HG03097 (cell line): ENCODE measurements at regions not wholly inside any gene's neighbourhood (a gene's known extent, or its start where the extent isn't known, plus 50 kb on each side); places are given as distances from the start of the nearest gene placed in this dataset.

Experiments
- ATAC-seq: cut with Tn5 transposase; IDR thresholded peaks from one replicate; pipeline ENCODE4 v1.9.1; 2021; ENCODE audit not compliant: unreplicated experiment, low FRiP score

DNA sequence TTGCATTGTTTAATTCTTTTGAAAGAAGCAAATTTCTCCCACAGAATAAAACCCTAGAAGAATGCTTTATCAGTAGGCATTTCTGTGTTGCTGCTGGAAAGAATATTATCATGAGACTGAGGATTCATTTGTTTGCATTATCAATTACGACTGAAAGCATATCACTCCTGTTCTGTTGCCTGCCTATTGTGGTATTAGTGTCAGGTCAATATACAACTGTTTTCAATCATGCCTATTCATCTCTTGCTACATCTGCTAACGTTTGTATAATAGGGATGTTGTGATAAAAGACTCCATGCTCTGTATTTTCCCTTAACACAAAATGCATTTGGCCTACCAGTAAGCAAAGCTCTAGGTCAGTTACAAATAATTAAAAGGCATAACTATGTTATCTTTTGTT lies 221.5 kb downstream of the PTPRC start:
- ATAC-seq, result no peak

DNA sequence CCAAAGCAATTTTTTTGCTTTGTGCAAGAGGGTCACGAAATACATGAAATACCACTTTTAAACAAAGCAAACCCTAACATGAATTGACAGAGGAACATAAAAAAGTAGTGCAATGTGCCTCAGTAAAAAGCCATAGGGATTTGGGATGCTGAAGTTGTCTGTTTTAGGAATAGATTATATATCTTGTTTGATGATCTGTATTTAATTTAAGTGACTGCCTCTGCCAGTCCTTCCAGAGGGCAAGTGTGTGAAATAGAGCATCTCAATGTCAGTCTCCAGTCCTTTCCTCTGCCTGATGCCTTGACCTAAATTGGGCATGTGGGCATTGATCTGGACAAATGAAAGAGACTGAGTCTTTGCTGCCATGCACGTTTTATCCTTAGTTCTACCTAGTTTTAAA lies 222.8 kb downstream of the PTPRC start:
- ATAC-seq, result no peak

DNA sequence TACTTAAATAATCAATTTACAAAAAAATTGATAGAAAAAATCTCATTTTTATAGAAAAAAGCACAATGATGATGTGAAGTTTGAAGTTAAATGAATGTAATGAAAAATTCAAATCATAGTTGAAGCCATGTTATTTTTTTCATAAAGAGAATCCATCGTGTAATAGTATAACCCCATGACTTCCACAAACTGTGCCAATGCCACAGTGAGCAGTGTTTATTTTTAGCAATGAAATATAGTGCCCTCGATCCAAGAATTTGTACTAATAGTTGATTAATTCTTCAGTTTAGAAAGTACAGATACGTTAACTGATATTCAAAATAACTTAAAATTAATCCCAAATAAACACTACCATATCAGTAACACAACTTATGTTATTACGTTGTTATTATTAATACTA lies 225.9 kb downstream of the PTPRC start:
- ATAC-seq, result no peak

DNA sequence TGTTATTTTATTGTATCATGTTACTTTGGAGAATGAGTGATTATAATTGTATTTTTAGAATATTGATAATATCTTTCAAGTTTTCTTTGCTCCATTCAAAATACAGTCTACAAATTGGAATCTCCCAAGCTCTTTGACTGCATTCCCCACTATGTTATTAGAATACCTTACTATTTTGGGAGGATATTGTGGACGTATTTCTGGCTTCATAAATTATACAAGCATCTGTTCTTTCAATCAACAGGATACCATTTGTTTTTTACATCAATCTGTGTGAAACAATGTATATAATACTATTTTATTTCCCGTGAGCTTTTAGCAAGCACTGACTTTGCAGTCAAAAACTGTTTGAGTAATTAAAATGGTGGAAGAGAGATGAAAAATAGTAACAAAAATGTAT lies 226.5 kb downstream of the PTPRC start:
- no peak for ATAC-seq

DNA sequence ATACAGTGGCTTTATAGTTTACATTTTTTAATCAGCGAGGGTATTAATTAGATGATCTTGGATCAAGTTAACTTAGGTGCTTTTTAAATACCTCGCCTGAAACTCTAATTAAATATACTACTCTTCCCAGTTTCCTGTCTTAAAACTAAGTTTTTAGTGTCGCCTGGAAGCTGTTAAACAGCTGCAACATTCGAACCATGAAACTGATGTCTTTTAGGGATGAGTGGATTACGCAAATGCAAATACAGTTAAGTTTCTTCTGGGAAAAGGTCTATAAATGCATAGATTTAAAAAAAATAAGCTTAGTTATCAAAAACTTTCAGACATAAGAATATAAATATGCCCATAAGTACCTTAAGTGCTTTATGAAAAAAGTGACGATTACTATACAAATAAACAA lies 228.3 kb downstream of the PTPRC start:
- no peak for ATAC-seq

DNA sequence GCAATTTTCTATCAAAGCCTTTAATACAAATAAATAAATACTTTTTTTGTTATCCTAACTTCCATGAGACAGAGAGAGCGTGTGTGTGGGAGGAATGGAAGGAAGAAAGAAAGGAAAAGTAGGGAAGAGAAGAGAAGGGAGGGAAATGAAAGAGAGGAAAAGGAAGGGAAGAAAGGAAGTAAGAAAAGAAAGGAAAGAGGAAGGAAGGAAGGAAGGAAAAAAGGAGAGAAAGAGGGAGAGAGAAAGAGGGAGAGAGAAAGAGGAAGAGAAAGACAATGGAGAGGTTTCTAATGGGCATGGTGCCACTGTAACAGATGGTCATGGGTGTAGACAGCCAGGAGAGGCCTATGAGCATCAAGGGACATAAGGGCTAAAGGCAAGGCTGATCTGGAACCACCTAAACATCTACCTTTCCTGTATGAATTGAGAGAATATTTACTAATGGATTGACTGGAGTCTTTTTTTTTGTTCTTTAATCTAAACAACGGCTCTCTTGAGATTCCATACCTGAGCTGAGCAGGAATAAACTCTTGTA lies 234.9 kb downstream of the PTPRC start:
- no peak for ATAC-seq

DNA sequence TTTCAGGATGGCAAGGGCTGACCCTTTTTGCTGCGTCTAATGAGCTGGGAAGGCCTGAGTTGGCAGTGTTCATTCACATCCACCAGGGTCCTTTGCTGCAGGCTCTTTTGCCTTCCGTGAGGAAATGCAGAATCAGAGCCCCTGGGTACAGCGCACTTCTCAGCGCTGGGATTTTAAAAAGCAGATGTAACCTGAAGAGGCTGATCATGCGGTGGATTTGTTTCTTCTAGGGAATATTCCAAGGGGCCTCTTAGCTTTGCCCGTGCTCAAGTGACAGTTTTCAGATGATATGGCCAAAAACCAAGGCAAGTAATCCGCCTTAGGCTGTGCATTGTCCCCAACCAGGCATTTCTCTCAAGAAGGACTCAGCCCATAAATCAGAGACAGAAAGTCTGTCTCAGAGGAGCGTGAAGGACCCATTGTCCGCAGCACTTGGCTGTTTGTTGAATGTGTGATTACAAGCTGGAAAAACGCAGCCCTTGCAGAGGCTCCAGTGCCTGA lies 237.6 kb downstream of the PTPRC start:
- no peak for ATAC-seq

DNA sequence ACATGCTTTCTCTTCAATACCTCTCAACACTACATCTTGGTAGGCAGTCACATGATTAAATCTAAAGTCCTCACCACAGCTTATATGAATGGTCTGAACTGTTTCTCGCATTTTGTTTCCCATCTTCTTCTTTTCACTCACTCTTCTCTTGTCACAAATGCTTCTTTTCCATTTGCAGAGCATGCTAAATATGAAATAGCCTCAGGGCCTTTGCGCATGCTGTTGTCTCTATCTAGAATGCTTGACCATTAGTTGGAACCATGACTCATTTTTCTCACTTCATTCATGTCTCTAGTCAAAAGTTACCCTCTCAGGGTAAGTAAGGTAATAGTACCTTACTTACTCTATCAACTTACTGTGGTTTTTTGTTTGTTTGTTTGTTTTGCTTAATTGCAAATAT lies 239.7 kb downstream of the PTPRC start:
- no peak for ATAC-seq

DNA sequence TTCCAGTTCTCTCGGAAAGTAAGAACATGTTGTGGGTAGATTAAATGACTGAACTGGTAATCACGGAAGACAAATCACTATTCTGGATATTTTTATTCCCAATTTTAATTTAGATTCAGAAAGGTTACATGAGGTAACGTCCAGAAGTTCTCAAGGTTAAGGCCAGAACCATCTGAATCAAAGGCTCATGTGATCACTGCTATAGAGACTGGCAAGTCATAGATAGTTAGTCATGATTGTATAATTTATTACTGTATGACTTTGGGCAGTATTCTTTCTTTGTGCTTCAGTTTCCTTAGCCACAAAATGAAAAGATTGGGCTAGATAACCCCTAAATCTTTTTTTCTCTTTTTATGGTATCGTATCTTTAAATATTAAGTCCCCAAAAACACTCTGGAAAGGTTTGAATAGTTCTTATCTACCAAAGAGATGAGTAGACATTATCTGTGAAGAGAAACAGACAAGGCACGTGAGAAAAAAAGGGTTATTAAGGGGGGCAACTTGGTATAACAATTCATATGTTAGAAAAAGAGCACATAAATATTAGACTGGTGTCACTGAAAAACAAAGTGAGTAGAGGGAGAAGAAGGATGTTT lies 241.0 kb downstream of the PTPRC start:
- ATAC-seq, result no peak

DNA sequence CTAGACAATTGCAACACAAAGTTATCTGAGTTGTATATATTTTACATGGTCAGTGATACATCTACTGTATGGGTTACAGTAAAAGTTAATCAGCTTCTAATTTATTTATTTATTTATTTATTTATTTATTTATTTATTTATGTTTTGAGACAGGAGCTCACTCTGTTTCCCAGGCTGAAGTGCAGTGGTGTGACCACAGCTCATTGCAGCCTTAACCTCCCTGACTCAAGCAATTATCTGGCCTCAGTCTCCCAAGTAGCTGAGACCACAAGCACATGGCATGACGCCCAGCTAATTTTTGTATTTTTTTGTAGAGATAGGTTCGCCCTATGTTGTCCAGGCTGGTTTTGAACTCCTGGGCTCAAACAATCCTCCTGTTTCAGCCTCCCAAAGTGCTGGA lies 241.6 kb downstream of the PTPRC start:
- no peak for ATAC-seq

DNA sequence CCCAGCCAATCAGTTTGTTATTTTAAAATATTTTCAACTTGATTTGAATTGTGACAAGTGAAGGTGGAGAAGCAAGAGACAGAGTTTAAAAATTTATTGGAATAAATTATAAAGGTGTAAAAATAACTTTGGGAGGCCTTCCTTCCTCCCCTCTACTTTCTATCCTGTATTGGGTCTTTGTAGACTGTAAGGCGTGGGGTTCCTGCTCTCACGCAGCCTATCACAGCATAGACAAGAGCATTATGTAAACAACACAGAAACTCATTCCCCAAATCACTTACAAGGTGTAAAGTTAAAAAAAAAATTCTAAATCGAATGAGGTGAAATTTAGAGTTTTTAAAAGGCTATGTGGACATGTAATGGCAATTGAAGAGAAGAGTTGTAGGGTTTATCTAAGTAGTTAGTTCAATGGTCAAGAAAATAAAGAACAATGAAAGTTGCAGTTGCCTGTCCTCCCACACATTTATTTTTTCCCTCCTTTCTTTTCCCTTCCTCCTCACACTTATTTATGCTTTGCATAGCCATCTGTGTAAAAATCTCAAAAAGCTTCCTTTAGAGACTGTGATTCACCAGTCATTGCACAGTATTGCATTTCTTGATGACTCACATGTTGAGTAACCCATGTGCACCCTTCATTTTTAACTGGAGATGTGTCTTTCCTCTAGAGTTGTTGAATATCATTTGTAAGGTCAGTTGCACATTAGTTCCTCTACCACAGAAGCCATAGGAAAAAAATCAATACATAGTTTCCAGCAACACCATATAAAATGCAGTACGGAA lies 242.2 kb downstream of the PTPRC start:
- ATAC-seq, result no peak

DNA sequence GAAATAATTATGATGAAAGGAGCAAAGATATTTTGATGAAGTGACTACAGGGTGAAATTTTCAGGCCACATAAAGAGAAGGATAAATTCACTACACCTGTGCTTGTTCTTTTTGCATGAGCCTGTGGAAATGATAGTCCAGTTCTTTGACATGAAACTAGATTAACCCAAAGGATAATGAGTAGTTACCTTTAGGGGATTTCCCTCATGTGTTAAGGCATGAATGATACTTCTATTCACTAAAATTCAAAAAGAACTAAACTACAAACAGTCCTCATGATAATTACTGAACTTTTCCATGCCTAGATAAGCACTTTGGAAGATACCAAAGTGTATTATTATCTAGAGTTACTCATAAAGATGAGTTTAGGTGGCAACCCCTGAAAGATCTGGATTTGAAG lies 244.3 kb downstream of the PTPRC start:
- ATAC-seq, result no peak

DNA sequence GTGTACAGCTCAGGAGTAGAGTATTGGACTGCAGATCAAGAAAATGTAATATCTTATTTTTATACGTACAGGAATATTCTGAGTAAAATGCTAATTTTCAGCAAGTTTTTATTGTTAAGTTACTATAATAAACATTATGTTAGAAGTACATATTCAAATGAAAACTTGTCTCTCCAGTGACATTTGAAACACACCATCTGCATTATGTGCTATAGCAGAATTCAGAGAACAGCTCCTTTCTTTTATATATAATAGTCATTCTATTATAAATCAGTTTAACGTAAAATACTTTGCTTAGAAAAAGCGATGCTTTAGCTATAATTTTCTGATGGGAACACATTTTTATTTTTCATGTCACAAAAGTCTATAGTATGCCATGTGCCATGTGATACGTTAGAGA lies 249.0 kb downstream of the PTPRC start:
- no peak for ATAC-seq

DNA sequence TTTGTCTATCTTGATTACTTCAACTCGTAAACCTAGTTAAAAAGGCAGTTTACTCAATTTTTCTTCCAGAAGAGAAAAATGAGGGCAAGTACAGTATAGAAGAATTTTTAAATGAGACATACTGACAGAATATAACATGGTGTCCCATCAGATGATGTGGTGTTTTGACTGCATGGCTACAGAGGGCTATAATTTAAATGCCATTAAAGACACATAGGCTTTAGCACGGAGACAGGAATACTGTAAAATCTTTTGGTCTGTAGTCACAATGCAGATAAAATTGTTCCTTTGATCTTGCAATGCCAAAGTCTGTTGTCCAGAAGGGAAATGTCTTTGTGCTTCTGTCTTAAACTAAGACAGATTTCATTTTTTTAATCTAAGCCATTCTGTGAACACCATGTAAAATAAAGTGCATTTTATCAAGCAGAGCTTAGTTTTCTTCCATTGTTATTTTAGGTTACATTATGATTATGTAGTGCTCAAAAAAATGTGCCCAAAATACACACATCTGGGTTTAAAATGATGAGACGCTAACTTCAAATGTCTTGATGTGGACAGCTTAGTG lies 249.6 kb downstream of the PTPRC start:
- no peak for ATAC-seq

DNA sequence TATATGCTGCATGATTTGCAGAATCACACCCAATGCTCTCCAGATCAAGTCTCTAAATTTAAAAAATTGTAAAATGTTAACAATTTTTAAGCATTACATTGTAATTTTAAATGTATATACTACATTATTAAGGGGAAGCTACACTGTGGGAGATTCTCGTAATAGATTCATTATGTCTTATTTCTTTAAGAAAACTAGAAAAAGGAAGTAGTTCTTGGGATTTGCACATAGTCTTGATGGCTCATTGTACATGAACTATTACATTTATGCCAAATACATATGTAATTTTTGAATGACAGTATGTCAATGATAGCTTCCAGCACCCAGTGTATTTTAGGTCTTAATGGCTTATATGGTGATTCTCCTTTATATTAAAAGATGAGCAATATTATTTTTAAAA lies 250.3 kb downstream of the PTPRC start:
- ATAC-seq, result no peak

DNA sequence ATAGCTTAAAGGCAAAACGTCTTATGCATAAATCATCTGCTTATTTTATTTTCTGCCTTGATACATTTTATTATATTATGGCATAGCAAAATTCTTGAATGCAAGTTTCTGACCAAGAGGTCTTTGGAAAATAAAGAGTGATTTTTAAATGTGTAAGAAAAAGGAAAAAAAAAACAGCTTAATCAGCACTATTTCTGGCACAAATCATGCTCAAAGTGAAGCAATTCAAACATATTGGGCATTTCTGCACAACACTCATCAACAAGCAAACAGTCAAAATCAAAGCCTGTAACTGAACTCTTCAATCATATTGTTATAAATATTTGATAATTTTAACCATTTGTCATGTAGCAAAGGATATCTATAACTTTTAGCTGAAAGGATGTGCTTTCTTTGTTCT lies 250.9 kb downstream of the PTPRC start:
- ATAC-seq, result no peak

DNA sequence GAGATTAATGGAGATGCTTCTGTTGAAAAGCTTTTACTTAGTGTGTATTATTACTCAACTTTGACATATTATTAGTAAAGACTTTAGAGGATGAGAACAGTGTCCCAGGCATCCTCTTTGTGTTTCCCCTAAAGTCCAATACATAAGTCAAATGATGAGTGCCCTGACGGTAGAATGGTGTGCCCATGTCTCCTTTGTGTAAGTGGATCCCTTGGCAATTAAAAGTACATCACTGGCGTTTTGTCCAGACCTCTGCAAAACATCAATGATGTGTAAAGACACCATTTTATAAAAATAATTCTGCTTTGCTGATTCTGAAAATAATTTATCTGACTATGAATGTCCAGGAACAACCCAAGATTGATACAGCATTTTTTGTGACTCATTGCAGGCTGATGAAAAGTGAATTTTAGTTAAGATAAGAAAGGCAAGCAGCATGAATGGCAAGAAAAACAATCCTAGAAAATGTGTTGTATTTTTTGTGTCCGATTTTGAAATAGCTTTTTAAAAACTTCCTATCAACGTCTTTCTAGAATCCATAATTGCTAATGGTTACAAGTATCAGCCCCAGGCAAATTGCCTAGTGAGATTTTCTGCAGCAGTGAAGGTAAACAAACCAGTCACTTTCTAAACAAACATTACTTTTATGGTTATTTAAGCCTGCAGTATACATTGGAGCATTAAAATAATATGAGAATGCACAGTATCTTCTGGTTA lies 251.5 kb downstream of the PTPRC start:
- no peak for ATAC-seq

DNA sequence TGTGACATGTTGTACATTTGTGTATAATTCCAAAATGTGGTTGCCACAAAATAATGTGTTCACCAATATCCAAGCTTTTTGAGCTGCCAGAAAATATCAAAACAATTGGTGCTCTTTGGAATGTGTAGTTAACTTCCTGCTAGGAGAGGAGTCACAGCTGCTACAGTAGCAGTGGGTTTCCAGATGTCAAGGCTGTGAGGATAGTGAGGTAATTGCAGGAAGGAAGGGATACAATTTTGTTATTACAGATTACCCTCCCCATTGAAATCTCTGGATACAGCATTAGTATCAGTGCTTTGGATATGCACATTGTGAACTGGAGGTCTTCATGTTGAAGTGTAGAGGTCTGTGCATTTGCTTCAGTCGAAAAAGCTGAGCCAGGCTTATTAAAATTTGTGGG lies 253.2 kb downstream of the PTPRC start:
- ATAC-seq, result no peak

DNA sequence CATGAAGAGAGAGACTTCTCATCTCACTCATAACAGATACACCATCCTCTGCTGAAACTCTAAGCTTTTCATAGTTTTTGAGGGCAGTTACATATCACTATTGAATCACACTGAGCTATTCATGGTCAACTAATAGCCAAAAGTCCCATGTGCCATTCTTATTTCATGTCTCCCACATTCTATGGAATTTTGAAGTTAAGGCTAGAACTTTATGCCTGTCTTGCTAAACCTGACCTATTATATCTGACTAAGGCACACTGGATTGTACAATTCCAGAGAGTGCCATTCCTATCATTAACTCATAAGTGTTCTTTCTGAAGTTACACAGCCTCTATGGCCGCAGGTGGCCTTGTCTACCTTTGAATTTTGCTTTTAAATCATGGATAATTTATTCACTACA lies 254.3 kb downstream of the PTPRC start:
- no peak for ATAC-seq

DNA sequence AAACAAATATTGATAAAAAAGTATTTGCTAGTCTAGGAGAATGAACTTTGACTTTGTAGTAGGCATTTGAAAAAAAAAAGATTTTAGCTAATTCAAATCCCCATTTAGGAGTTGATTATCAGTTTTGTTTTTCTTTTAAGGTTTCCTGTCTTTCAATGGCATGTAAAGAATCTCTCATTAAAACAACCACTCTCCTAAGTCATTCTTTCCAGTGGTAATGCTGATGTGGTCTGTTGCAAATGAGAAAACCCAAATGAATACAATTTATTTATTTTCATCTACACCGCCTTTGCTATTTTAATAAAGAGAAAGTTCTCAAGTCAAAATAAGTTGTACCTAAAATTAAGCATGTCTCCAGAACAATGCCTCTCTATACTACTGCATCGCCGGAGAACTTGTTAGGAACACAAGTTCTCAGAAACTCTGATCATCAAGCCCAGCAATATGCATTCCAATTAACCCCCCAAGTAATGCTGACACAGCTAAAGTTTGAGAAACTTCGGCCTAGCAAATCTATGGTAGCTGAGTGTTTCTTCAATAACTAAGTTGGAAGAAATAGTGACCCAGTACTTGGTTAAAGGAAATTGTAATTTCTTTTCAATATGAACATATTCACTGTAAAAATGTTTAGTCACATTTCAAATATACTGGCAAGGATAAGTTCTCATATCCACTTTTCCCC lies 255.1 kb downstream of the PTPRC start:
- no peak for ATAC-seq

DNA sequence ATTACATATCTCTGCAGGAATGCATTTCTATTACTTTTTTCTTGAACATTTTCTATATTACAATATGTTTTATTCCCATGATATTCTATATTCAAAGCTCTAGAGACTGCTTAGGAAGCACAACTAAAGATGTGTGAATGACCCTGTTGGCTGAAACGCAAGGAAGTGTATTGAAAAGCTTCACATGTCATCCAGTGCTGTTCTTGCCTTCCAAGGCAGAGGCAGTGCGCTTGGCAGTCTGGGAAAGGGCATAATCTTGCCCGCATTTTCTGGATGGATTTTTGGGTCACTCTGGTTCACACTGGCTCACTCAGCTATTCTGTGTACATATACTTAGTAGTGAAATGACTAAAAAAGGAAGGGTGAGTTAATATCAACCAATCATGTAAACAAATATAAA lies 262.4 kb downstream of the PTPRC start:
- no peak for ATAC-seq
